ENCODE measurements at regions not wholly inside any gene's neighbourhood (a gene's known extent, or its start where the extent isn't known, plus 50 kb on each side); places are given as distances from the start of the nearest gene placed in this dataset.

DNA sequence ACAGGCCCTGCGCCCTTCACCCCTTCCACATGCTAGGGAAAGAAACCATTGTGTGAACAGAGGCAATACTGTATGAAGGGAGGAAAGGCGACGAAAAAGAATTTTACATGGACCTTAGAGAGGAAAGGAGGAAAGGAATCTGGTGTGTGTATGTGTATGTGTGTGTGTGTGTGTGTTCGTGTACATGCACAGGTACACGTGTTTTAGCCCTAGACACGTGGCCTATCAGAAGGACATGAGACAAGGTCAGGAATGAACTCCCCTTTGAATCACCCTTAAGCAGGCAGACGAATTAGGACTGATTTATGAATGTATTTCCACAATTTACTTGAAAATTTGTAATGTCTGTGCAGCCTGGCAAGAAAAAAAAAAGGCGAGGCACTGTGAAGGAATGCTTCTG is 276.0 kb downstream of the ZNF516 start:
- DNase-seq, result no peak
- Histone ChIP-seq H2AFZ (ENCODE audit: low read length) (no peak overlapping the region), H3K79me2 (ENCODE audit: low read length) (no peaks in the 10 kb centered on the region), H3K9me3 (replicated peaks; ENCODE audit: insufficient read depth, low read length) (no peaks in the 10 kb centered on the region), H3K9ac (ENCODE audit: low read length) (no peak overlapping the region), H3K36me3 (replicated peaks; ENCODE audit: insufficient read depth, low read length) (no peaks in the 10 kb centered on the region), H3K9me2 (replicated peaks; ENCODE audit: insufficient read depth, low read length) (no peaks in the 10 kb centered on the region), H3F3A (ENCODE audit: insufficient read depth, low read length) (peaks cover 4% of the 10 kb centered on the region; the same call in 1 of the 2 replicates), H3K4me3 (ENCODE audit: low read length) (no peak overlapping the region), H4K20me1 (ENCODE audit: insufficient read depth, low read length) (no peaks in the 10 kb centered on the region), H3K4me2 (ENCODE audit: low read depth, low read length) (no peak overlapping the region), H3K27me3 (replicated peaks; ENCODE audit: insufficient read depth, low read length) (no peaks in the 10 kb centered on the region), H3K4me1 (ENCODE audit: low read length) (peaks cover 5% of the 10 kb centered on the region; the same call in 1 of the 2 replicates), H3K27ac (ENCODE audit: low read length) (no peak overlapping the region)
- TF ChIP-seq, protein P1, sequence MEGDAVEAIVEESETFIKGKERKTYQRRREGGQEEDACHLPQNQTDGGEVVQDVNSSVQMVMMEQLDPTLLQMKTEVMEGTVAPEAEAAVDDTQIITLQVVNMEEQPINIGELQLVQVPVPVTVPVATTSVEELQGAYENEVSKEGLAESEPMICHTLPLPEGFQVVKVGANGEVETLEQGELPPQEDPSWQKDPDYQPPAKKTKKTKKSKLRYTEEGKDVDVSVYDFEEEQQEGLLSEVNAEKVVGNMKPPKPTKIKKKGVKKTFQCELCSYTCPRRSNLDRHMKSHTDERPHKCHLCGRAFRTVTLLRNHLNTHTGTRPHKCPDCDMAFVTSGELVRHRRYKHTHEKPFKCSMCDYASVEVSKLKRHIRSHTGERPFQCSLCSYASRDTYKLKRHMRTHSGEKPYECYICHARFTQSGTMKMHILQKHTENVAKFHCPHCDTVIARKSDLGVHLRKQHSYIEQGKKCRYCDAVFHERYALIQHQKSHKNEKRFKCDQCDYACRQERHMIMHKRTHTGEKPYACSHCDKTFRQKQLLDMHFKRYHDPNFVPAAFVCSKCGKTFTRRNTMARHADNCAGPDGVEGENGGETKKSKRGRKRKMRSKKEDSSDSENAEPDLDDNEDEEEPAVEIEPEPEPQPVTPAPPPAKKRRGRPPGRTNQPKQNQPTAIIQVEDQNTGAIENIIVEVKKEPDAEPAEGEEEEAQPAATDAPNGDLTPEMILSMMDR (IDR thresholded peaks at IDR 0.05; ENCODE audit: low read length), result no peak
- TF ChIP-seq EZH2 (optimal IDR thresholded peaks at IDR 0.05; ENCODE audit: low read depth, low read length) (no peak), EZH2phosphoT487 (IDR thresholded peaks at IDR 0.05; ENCODE audit: low read length) (no peak)

- H3K36me3 ChIP-seq (replicated peaks; ENCODE audit: insufficient read depth, low read length), result no peaks in the 10 kb centered on the region
- no peaks in the 10 kb centered on the region for H3K9me3 ChIP-seq (replicated peaks; ENCODE audit: insufficient read depth, low read length)
- H3K27me3 ChIP-seq (replicated peaks; ENCODE audit: insufficient read depth, low read length), result no peaks in the 10 kb centered on the region
- H3K9me2 ChIP-seq (replicated peaks; ENCODE audit: insufficient read depth, low read length), result no peaks in the 10 kb centered on the region
- no peaks in the 10 kb centered on the region for H3K79me2 ChIP-seq (ENCODE audit: low read length)
- H4K20me1 ChIP-seq (ENCODE audit: insufficient read depth, low read length), result no peaks in the 10 kb centered on the region
- no peak overlapping the region for H3K9ac ChIP-seq (ENCODE audit: low read length)
- peaks cover 13% of the 10 kb centered on the region; the same call in 1 of the 2 replicates for H3F3A ChIP-seq (ENCODE audit: insufficient read depth, low read length)
- no peak for DNase-seq
- no peak overlapping the region for H2AFZ ChIP-seq (ENCODE audit: low read length)
- no peak overlapping the region for H3K4me3 ChIP-seq (ENCODE audit: low read length)
- H3K4me2 ChIP-seq (ENCODE audit: low read depth, low read length), result no peak overlapping the region
- TF ChIP-seq, protein P1 (IDR thresholded peaks at IDR 0.05; ENCODE audit: low read length), result no peak
- H3K27ac ChIP-seq (ENCODE audit: low read length), result no peak overlapping the region
- peaks cover 21% of the 10 kb centered on the region for H3K4me1 ChIP-seq (ENCODE audit: low read length)
Observed at GRCh38 chr18:76216096-76216495, 278.9 kb downstream of the ZNF516 start.

GRCh38 chr18:76213991-76214390 is 281.1 kb downstream of the ZNF516 start:
- peak overlapping the region; percentile 63 for H3K27ac ChIP-seq (ENCODE audit: low read length)
- TF ChIP-seq EZH2 (optimal IDR thresholded peaks at IDR 0.05; ENCODE audit: low read depth, low read length) (no peak), EZH2phosphoT487 (IDR thresholded peaks at IDR 0.05; ENCODE audit: low read length) (no peak)
- TF ChIP-seq, protein P1 (IDR thresholded peaks at IDR 0.05; ENCODE audit: low read length), result no peak
- H3K79me2 ChIP-seq (ENCODE audit: low read length), result no peaks in the 10 kb centered on the region
- peak; percentile 73 for DNase-seq
- peak overlapping the region; percentile 74; the same call in 1 of the 2 replicates for H2AFZ ChIP-seq (ENCODE audit: low read length)
- peak overlapping the region; percentile 6; the same call in 1 of the 2 replicates for H3K4me3 ChIP-seq (ENCODE audit: low read length)
- peak overlapping the region; percentile 52 for H3K4me2 ChIP-seq (ENCODE audit: low read depth, low read length)
- H3K9me2 ChIP-seq (replicated peaks; ENCODE audit: insufficient read depth, low read length), result no peaks in the 10 kb centered on the region
- peaks cover 21% of the 10 kb centered on the region for H3K4me1 ChIP-seq (ENCODE audit: low read length)
- peaks cover 13% of the 10 kb centered on the region; the same call in 1 of the 2 replicates for H3F3A ChIP-seq (ENCODE audit: insufficient read depth, low read length)
- no peaks in the 10 kb centered on the region for H4K20me1 ChIP-seq (ENCODE audit: insufficient read depth, low read length)
- H3K9me3 ChIP-seq (replicated peaks; ENCODE audit: insufficient read depth, low read length), result no peaks in the 10 kb centered on the region
- no peaks in the 10 kb centered on the region for H3K36me3 ChIP-seq (replicated peaks; ENCODE audit: insufficient read depth, low read length)
- no peaks in the 10 kb centered on the region for H3K27me3 ChIP-seq (replicated peaks; ENCODE audit: insufficient read depth, low read length)
- peak overlapping the region; percentile 11; the same call in 1 of the 2 replicates for H3K9ac ChIP-seq (ENCODE audit: low read length)
